Memory B cell (primary cell): ENCODE measurements at regions not wholly inside any gene's neighbourhood (a gene's known extent, or its start where the extent isn't known, plus 50 kb on each side); places are given as distances from the start of the nearest gene placed in this dataset.

Experiments
- ATAC-seq: fragments of 150-1000 bp; cut with Tn5 transposase; 2 replicates; pipeline ENCODE4 v1.10.0; 2021; ENCODE audit warnings: low read depth, mild to moderate bottlenecking, moderate library complexity
- DNase-seq, 2 donors: peaks; one replicate each; pipeline ENCODE4 v3.0.0; 2022; ENCODE audit warnings: low spot score in 2 of 2
- H3K27ac Mint-ChIP-seq: one replicate; pipeline ENCODE4 v1.8.0; 2022; ENCODE audit warnings: mild to moderate bottlenecking, moderate library complexity, mixed read lengths
- H3K27me3 Mint-ChIP-seq: one replicate; pipeline ENCODE4 v1.8.0; 2022; ENCODE audit warnings: mixed read lengths
- H3K36me3 Mint-ChIP-seq: one replicate; pipeline ENCODE4 v1.8.0; 2022; ENCODE audit warnings: mild to moderate bottlenecking, mixed read lengths
- H3K4me1 Mint-ChIP-seq: one replicate; pipeline ENCODE4 v1.8.0; 2022; ENCODE audit warnings: mixed read lengths
- H3K4me3 Mint-ChIP-seq: one replicate; pipeline ENCODE4 v1.8.0; 2022; ENCODE audit warnings: mild to moderate bottlenecking, moderate library complexity, mixed read lengths
- H3K9me3 Mint-ChIP-seq: one replicate; pipeline ENCODE4 v1.8.0; 2022; ENCODE audit warnings: mixed read lengths

GRCh38 chr3:22121068-22121701 is 370.2 kb upstream of the ZNF385D start:
- H3K4me3 Mint-ChIP-seq, result no peak overlapping the region
- H3K27ac Mint-ChIP-seq, result no peak overlapping the region

GRCh38 chr3:22122567-22122966 is 371.6 kb upstream of the ZNF385D start:
- no peaks in the 10 kb centered on the region for H3K36me3 Mint-ChIP-seq
- no peaks in the 10 kb centered on the region for H3K27me3 Mint-ChIP-seq
- ATAC-seq, result no peak
- no peaks in the 10 kb centered on the region for H3K4me1 Mint-ChIP-seq
- H3K4me3 Mint-ChIP-seq, result no peak overlapping the region
- no peak overlapping the region for H3K27ac Mint-ChIP-seq
- DNase-seq, result no peak
- no peaks in the 10 kb centered on the region for H3K9me3 Mint-ChIP-seq

More at GRCh38 chr3:22121068-22121701, 370.2 kb upstream of the ZNF385D start:
- H3K36me3 Mint-ChIP-seq, result no peaks in the 10 kb centered on the region
- ATAC-seq, result no peak
- no peaks in the 10 kb centered on the region for H3K27me3 Mint-ChIP-seq
- no peaks in the 10 kb centered on the region for H3K9me3 Mint-ChIP-seq
- no peak for DNase-seq
- no peaks in the 10 kb centered on the region for H3K4me1 Mint-ChIP-seq

- H3K27me3 Mint-ChIP-seq, result peaks cover 4% of the 10 kb centered on the region
- ATAC-seq (no peak), DNase-seq (no peak)
- H3K9me3 Mint-ChIP-seq, result no peaks in the 10 kb centered on the region
- H3K36me3 Mint-ChIP-seq, result no peaks in the 10 kb centered on the region
- no peaks in the 10 kb centered on the region for H3K4me1 Mint-ChIP-seq
- no peak overlapping the region for H3K4me3 Mint-ChIP-seq
- H3K27ac Mint-ChIP-seq, result no peak overlapping the region
Measured at GRCh38 chr3:22129101-22129500, 378.1 kb upstream of the ZNF385D start.

GRCh38 chr3:22141769-22142168 is 390.8 kb upstream of the ZNF385D start:
- ATAC-seq (no peak), DNase-seq (no peak)
- Mint-ChIP-seq H3K4me1 (no peaks in the 10 kb centered on the region), H3K27me3 (no peaks in the 10 kb centered on the region), H3K27ac (no peak overlapping the region), H3K9me3 (no peaks in the 10 kb centered on the region), H3K4me3 (no peak overlapping the region), H3K36me3 (no peaks in the 10 kb centered on the region)

GRCh38 chr3:22147161-22147560 is 396.2 kb upstream of the ZNF385D start:
- Mint-ChIP-seq H3K9me3 (no peaks in the 10 kb centered on the region), H3K27ac (no peak overlapping the region), H3K27me3 (no peaks in the 10 kb centered on the region), H3K36me3 (no peaks in the 10 kb centered on the region), H3K4me1 (no peaks in the 10 kb centered on the region), H3K4me3 (no peak overlapping the region)
- DNase-seq (no peak), ATAC-seq (no peak)

GRCh38 chr3:22156868-22157267 is 405.9 kb upstream of the ZNF385D start:
- Mint-ChIP-seq H3K27me3 (no peaks in the 10 kb centered on the region), H3K4me3 (no peak overlapping the region), H3K9me3 (no peaks in the 10 kb centered on the region), H3K4me1 (no peaks in the 10 kb centered on the region), H3K36me3 (no peaks in the 10 kb centered on the region), H3K27ac (no peak overlapping the region)
- no peak for DNase-seq
- no peak for ATAC-seq

GRCh38 chr3:22157848-22158247 is 406.8 kb upstream of the ZNF385D start:
- no peak for DNase-seq
- Mint-ChIP-seq H3K27ac (no peak overlapping the region), H3K4me1 (no peaks in the 10 kb centered on the region), H3K9me3 (no peaks in the 10 kb centered on the region), H3K27me3 (no peaks in the 10 kb centered on the region), H3K4me3 (no peak overlapping the region), H3K36me3 (no peaks in the 10 kb centered on the region)
- ATAC-seq, result no peak

- H3K4me1 Mint-ChIP-seq, result no peaks in the 10 kb centered on the region
Measured at GRCh38 chr3:22159004-22159695, 408.1 kb upstream of the ZNF385D start.

GRCh38 chr3:22161315-22161714 is 410.3 kb upstream of the ZNF385D start:
- Mint-ChIP-seq H3K4me1 (no peaks in the 10 kb centered on the region), H3K36me3 (no peaks in the 10 kb centered on the region), H3K4me3 (no peak overlapping the region), H3K27me3 (no peaks in the 10 kb centered on the region), H3K27ac (no peak overlapping the region), H3K9me3 (no peaks in the 10 kb centered on the region)
- DNase-seq (no peak), ATAC-seq (no peak)

More at GRCh38 chr3:22159004-22159695, 408.1 kb upstream of the ZNF385D start:
- ATAC-seq, result no peak
- no peaks in the 10 kb centered on the region for H3K27me3 Mint-ChIP-seq
- no peak overlapping the region for H3K27ac Mint-ChIP-seq
- H3K9me3 Mint-ChIP-seq, result no peaks in the 10 kb centered on the region
- no peak for DNase-seq
- no peaks in the 10 kb centered on the region for H3K36me3 Mint-ChIP-seq
- no peak overlapping the region for H3K4me3 Mint-ChIP-seq

GRCh38 chr3:22170370-22170769 is 419.4 kb upstream of the ZNF385D start:
- no peak for DNase-seq
- Mint-ChIP-seq H3K36me3 (no peaks in the 10 kb centered on the region), H3K9me3 (peaks cover 4% of the 10 kb centered on the region), H3K27ac (no peak overlapping the region), H3K4me1 (no peaks in the 10 kb centered on the region), H3K4me3 (no peak overlapping the region), H3K27me3 (no peaks in the 10 kb centered on the region)
- no peak for ATAC-seq

- Mint-ChIP-seq H3K27ac (no peak overlapping the region), H3K36me3 (no peaks in the 10 kb centered on the region), H3K4me1 (no peaks in the 10 kb centered on the region), H3K9me3 (no peaks in the 10 kb centered on the region), H3K27me3 (no peaks in the 10 kb centered on the region), H3K4me3 (no peak overlapping the region)
- ATAC-seq, result no peak
- DNase-seq, result no peak
Measured at GRCh38 chr3:22172964-22173363, 422.0 kb upstream of the ZNF385D start.

- ATAC-seq (no peak), DNase-seq (no peak)
- Mint-ChIP-seq H3K27me3 (no peaks in the 10 kb centered on the region), H3K4me1 (no peaks in the 10 kb centered on the region), H3K36me3 (no peaks in the 10 kb centered on the region), H3K27ac (no peak overlapping the region), H3K4me3 (no peak overlapping the region), H3K9me3 (no peaks in the 10 kb centered on the region)
Measured at GRCh38 chr3:22175947-22176346, 424.9 kb upstream of the ZNF385D start.

- no peaks in the 10 kb centered on the region for H3K9me3 Mint-ChIP-seq
- ATAC-seq (no peak), DNase-seq (no peak)
- H3K4me3 Mint-ChIP-seq, result no peak overlapping the region
- no peaks in the 10 kb centered on the region for H3K4me1 Mint-ChIP-seq
- H3K36me3 Mint-ChIP-seq, result no peaks in the 10 kb centered on the region
- H3K27ac Mint-ChIP-seq, result no peak overlapping the region
- no peaks in the 10 kb centered on the region for H3K27me3 Mint-ChIP-seq
Measured at GRCh38 chr3:22176911-22177310, 425.9 kb upstream of the ZNF385D start.

GRCh38 chr3:22189616-22190015 is 438.6 kb upstream of the ZNF385D start:
- Mint-ChIP-seq H3K27ac (no peak overlapping the region), H3K4me1 (no peaks in the 10 kb centered on the region), H3K4me3 (no peak overlapping the region), H3K9me3 (peaks cover 2% of the 10 kb centered on the region), H3K27me3 (no peaks in the 10 kb centered on the region), H3K36me3 (no peaks in the 10 kb centered on the region)
- ATAC-seq, result no peak
- no peak for DNase-seq

GRCh38 chr3:22199095-22199494 is 448.1 kb upstream of the ZNF385D start:
- no peak overlapping the region for H3K27ac Mint-ChIP-seq
- no peaks in the 10 kb centered on the region for H3K27me3 Mint-ChIP-seq
- H3K4me3 Mint-ChIP-seq, result no peak overlapping the region
- ATAC-seq, result no peak
- no peak for DNase-seq
- H3K4me1 Mint-ChIP-seq, result no peaks in the 10 kb centered on the region
- no peaks in the 10 kb centered on the region for H3K9me3 Mint-ChIP-seq
- H3K36me3 Mint-ChIP-seq, result no peaks in the 10 kb centered on the region
